ENCODE measurements at regions not wholly inside any gene's neighbourhood (a gene's known extent, or its start where the extent isn't known, plus 50 kb on each side); places are given as distances from the start of the nearest gene placed in this dataset.
"Not testable (repeated sequence)": the region's sequence is repeated elsewhere in the genome, so short reads cannot be mapped to it uniquely, and the experiment has no call there.

DNA sequence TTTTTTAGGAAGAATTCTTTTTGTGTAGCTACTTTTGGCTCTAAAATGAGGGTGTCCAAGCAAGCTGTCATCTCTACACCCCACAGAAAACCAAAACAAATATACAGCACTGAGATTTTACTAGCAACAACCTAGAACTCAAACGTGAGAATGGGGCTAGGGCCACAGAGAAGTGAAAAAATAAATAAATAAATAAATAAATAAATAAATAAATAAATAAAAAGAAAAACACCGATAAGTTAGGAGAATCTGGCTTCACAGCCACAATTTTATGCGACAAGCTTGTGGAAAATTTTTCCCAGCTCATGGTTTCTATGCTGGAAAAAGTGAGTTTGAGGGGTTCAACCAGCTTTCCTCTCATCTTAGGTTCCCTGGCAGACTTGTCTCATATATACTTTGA is 324.6 kb upstream of the TACR3 start:
- no peak overlapping the region for H3K27ac ChIP-seq (ENCODE audit: low read depth, low read length)
- no peaks in the 10 kb centered on the region for H3K9me3 ChIP-seq (ENCODE audit: insufficient read depth, low read depth, low read length)
- no peak overlapping the region for H3K9ac ChIP-seq (ENCODE audit: low read depth, low read length)
- no peak overlapping the region for H3K4me3 ChIP-seq (ENCODE audit: low read length)
- H3K4me1 ChIP-seq (ENCODE audit: insufficient read depth, low read length), result peaks cover under 1% of the 10 kb centered on the region; the same call in 1 of the 2 replicates
- H3K36me3 ChIP-seq (ENCODE audit: insufficient read depth, low read length), result no peaks in the 10 kb centered on the region
- H3K27me3 ChIP-seq (ENCODE audit: insufficient read depth, low read length), result no peaks in the 10 kb centered on the region
- 97% methylated on average over 2 of the region's 3 CpGs for WGBS

DNA sequence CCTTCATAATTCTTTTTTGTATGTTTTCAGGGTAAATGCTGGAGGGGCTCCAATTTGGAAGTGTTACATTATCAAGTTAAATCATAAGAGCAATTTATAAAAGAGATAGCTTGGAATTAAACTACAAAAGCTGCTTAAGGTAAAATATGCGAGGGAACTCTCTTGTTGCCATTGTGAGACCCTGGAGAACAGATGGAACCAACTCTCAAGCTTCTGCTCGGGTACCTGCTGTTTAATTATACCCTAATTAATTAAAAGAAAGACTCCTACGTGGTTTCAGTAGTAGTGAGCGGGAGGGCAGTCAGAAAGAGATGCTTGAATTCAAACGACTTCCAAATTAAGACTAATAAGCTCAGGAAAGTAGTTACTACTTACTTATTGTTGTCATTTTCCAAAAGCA is 313.1 kb upstream of the TACR3 start:
- no peaks in the 10 kb centered on the region for H3K27me3 ChIP-seq (ENCODE audit: insufficient read depth, low read length)
- H3K36me3 ChIP-seq (ENCODE audit: insufficient read depth, low read length), result no peaks in the 10 kb centered on the region
- H3K9ac ChIP-seq (ENCODE audit: low read depth, low read length), result no peak overlapping the region
- H3K27ac ChIP-seq (ENCODE audit: low read depth, low read length), result no peak overlapping the region
- 91% methylated on average over 4 of the region's 5 CpGs for WGBS
- no peak overlapping the region for H3K4me3 ChIP-seq (ENCODE audit: low read length)
- H3K4me1 ChIP-seq (ENCODE audit: insufficient read depth, low read length), result no peaks in the 10 kb centered on the region
- no peaks in the 10 kb centered on the region for H3K9me3 ChIP-seq (ENCODE audit: insufficient read depth, low read depth, low read length)

DNA sequence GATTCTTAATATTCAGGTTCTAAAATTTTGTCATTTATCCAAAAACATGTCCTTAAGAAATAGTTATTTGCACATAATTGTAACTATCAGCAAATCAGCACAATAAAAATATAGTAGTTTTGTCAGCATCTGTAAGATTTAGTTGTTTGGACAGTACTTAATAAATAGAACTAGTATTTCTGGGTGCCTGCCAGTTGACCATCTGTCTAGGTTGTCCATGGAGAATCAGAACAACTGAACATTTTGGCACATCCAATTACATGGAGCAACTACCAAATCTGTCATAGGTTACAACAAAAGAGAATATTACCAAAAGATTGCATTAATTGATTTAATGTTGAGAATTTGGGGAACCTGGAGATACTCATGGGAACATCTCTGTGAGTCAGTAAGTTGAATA is 305.5 kb upstream of the TACR3 start:
- Histone ChIP-seq H3K9ac (ENCODE audit: low read depth, low read length) (no peak overlapping the region), H3K27ac (ENCODE audit: low read depth, low read length) (no peak overlapping the region), H3K9me3 (ENCODE audit: insufficient read depth, low read depth, low read length) (no peaks in the 10 kb centered on the region), H3K36me3 (ENCODE audit: insufficient read depth, low read length) (no peaks in the 10 kb centered on the region), H3K27me3 (ENCODE audit: insufficient read depth, low read length) (no peaks in the 10 kb centered on the region), H3K4me3 (ENCODE audit: low read length) (no peak overlapping the region), H3K4me1 (ENCODE audit: insufficient read depth, low read length) (no peaks in the 10 kb centered on the region)

DNA sequence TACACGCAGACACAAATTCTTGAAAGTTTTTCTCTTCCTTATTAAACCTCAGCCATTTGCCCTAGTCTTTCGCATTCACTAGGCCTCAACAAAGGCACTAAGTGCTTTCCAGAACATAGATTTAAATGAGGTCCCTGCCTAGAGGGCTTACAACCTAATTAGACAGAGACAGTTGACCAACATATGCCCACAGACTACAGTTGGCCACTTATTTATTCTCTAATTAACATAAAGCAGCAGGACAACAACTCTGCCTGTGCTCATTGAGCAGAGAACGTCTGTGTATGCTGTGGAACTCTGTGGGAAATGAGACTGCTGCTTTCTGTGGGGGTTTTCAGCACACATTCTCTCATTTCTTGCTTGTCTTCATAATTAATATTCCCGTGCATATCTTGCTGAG is 303.0 kb upstream of the TACR3 start:
- no peak overlapping the region for H3K27ac ChIP-seq (ENCODE audit: low read depth, low read length)
- whole genome bisulfite sequencing, result 93% methylated on average over 4 of the region's 4 CpGs
- H3K9me3 ChIP-seq (ENCODE audit: insufficient read depth, low read depth, low read length), result no peaks in the 10 kb centered on the region
- no peaks in the 10 kb centered on the region for H3K27me3 ChIP-seq (ENCODE audit: insufficient read depth, low read length)
- no peaks in the 10 kb centered on the region for H3K4me1 ChIP-seq (ENCODE audit: insufficient read depth, low read length)
- no peak overlapping the region for H3K9ac ChIP-seq (ENCODE audit: low read depth, low read length)
- no peak overlapping the region for H3K4me3 ChIP-seq (ENCODE audit: low read length)
- no peaks in the 10 kb centered on the region for H3K36me3 ChIP-seq (ENCODE audit: insufficient read depth, low read length)

DNA sequence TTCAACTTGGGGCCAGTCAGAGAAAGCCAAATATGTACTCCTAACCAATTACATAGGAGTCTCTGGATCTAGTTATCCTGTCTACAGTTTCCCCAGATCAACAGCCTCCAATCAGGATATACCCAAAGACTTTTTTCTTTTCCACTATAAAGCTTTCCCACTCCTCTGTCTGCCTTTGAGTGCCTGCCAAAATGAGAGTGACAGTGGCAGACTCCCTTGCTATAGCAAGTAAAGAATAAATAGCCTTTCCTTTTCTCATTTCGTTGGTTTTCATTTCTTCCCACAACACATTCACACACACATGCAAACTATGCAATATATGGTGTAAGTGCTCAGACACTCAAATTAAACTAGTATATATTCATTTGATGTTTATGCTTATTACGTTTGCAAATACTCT is 302.4 kb upstream of the TACR3 start:
- H3K9ac ChIP-seq (ENCODE audit: low read depth, low read length), result no peak overlapping the region
- no peaks in the 10 kb centered on the region for H3K4me1 ChIP-seq (ENCODE audit: insufficient read depth, low read length)
- H3K9me3 ChIP-seq (ENCODE audit: insufficient read depth, low read depth, low read length), result no peaks in the 10 kb centered on the region
- no peaks in the 10 kb centered on the region for H3K27me3 ChIP-seq (ENCODE audit: insufficient read depth, low read length)
- WGBS, result no CpG with 5 or more reads among the region's 2 CpGs
- no peak overlapping the region for H3K4me3 ChIP-seq (ENCODE audit: low read length)
- H3K27ac ChIP-seq (ENCODE audit: low read depth, low read length), result no peak overlapping the region
- no peaks in the 10 kb centered on the region for H3K36me3 ChIP-seq (ENCODE audit: insufficient read depth, low read length)

DNA sequence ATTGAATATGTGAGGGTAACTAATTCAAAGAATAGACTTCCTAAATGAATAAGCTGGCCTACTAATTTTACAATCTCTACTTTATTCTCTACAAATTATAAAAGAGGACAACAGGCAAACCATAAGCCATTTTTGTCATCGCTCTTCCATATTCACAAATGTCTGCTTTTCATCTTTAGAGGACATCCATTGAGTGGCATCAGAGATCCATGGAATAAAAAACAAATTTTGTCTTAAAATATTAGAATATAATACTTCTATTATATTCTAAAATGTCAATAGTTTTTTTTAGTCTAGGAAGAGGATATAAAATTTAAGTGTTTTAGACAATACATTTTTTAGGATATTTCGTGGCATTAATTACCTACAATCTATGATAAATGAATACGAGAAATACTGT is 300.9 kb upstream of the TACR3 start:
- Histone ChIP-seq H3K4me3 (ENCODE audit: low read length) (no peak overlapping the region), H3K27ac (ENCODE audit: low read depth, low read length) (no peak overlapping the region), H3K27me3 (ENCODE audit: insufficient read depth, low read length) (no peaks in the 10 kb centered on the region), H3K36me3 (ENCODE audit: insufficient read depth, low read length) (no peaks in the 10 kb centered on the region), H3K9ac (ENCODE audit: low read depth, low read length) (no peak overlapping the region), H3K9me3 (ENCODE audit: insufficient read depth, low read depth, low read length) (no peaks in the 10 kb centered on the region), H3K4me1 (ENCODE audit: insufficient read depth, low read length) (no peaks in the 10 kb centered on the region)
- 96% methylated on average over 1 of the region's 3 CpGs for WGBS

DNA sequence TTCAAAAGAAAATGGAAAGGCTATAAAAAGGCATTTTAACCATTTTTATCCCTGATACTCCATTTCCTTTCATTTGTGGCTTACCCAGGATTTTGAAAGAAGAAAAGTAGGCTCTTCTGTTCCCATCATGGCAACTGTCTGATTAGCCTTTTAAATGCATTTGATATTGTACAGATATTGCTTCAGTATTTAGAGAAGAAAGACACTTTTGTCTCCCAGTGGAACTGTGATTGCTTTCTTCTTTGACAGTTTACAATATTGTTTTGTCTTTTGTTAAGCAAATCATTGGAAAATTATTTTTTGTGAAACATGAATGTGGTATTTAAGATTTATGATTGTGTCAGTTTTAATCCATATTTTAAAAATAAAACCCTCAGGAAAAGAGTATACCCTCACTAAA is 297.4 kb upstream of the TACR3 start:
- no peaks in the 10 kb centered on the region for H3K9me3 ChIP-seq (ENCODE audit: insufficient read depth, low read depth, low read length)
- H3K27ac ChIP-seq (ENCODE audit: low read depth, low read length), result no peak overlapping the region
- no peaks in the 10 kb centered on the region for H3K4me1 ChIP-seq (ENCODE audit: insufficient read depth, low read length)
- H3K9ac ChIP-seq (ENCODE audit: low read depth, low read length), result no peak overlapping the region
- no peaks in the 10 kb centered on the region for H3K36me3 ChIP-seq (ENCODE audit: insufficient read depth, low read length)
- H3K4me3 ChIP-seq (ENCODE audit: low read length), result no peak overlapping the region
- no peaks in the 10 kb centered on the region for H3K27me3 ChIP-seq (ENCODE audit: insufficient read depth, low read length)

DNA sequence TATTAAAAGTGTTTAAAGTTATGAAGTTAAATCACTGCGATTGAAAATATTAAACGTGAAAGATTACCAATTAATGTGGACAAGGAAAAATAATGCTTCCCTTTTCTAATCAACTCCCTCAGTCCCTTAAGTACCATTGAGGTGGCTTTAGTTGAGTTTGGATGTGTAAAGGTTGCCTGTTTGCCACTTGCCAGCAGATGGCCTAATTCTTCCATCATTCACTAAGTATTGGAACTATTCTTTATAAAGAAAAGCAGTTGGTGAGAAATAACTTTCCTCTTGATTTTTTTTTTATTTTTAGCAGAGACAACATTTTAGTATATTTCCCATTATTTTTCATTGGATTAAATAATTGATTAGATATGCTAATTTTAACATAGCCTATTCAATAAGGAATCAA is 295.9 kb upstream of the TACR3 start:
- Histone ChIP-seq H3K36me3 (ENCODE audit: insufficient read depth, low read length) (no peaks in the 10 kb centered on the region), H3K27me3 (ENCODE audit: insufficient read depth, low read length) (no peaks in the 10 kb centered on the region), H3K9me3 (ENCODE audit: insufficient read depth, low read depth, low read length) (no peaks in the 10 kb centered on the region), H3K9ac (ENCODE audit: low read depth, low read length) (no peak overlapping the region), H3K27ac (ENCODE audit: low read depth, low read length) (no peak overlapping the region), H3K4me3 (ENCODE audit: low read length) (no peak overlapping the region), H3K4me1 (ENCODE audit: insufficient read depth, low read length) (no peaks in the 10 kb centered on the region)
- WGBS, result no CpG with 5 or more reads among the region's 2 CpGs

DNA sequence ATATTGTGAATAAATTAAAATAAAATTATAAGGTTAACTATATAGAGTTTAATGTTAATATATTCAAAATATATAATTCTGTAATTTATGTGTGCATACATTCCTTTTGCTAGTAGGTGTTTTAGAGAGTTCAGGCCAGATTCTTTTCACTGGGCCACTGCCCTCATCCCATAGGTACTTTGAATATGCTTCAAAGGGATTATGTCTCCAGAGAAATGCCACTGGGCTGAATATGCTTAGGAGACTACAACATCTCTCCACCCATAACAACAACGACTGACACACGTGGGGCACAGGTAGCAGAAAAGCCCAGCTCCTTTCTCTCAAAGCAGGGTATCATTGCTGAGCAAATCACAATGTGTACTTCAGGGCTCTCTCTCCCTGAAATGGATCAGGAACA is 290.9 kb upstream of the TACR3 start:
- no peaks in the 10 kb centered on the region for H3K4me1 ChIP-seq (ENCODE audit: insufficient read depth, low read length)
- no peaks in the 10 kb centered on the region for H3K27me3 ChIP-seq (ENCODE audit: insufficient read depth, low read length)
- 71% methylated on average over 2 of the region's 2 CpGs for WGBS
- H3K36me3 ChIP-seq (ENCODE audit: insufficient read depth, low read length), result no peaks in the 10 kb centered on the region
- H3K4me3 ChIP-seq (ENCODE audit: low read length), result no peak overlapping the region
- no peak overlapping the region for H3K9ac ChIP-seq (ENCODE audit: low read depth, low read length)
- H3K27ac ChIP-seq (ENCODE audit: low read depth, low read length), result no peak overlapping the region
- H3K9me3 ChIP-seq (ENCODE audit: insufficient read depth, low read depth, low read length), result no peaks in the 10 kb centered on the region

DNA sequence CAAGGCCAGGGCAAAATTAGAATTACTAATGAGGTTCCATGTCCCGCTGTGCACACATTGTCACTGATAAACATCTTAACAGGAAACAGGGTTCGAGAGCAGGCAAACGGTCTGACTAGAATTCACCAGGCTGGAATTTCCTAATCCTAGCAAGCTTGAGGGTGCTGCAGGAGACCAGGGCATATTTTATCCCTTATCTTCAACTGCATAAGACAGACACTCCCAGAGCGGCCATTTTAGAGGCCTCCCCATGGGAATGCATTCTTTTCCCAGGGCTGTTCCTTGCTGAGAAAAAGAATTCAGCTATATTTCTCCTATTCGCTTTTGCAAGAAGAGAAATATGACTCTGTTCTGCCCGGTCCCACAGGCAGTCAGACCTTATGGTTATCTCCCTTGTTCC is 282.5 kb upstream of the TACR3 start:
- WGBS, result 96% methylated on average over 6 of the region's 6 CpGs
- not testable (repeated sequence) for H3K27me3 ChIP-seq (ENCODE audit: insufficient read depth, low read length); H3K27ac ChIP-seq (ENCODE audit: low read depth, low read length); H3K4me1 ChIP-seq (ENCODE audit: insufficient read depth, low read length); H3K36me3 ChIP-seq (ENCODE audit: insufficient read depth, low read length); H3K9ac ChIP-seq (ENCODE audit: low read depth, low read length); H3K4me3 ChIP-seq (ENCODE audit: low read length)
- peaks cover 23% of the 10 kb centered on the region for H3K9me3 ChIP-seq (ENCODE audit: insufficient read depth, low read depth, low read length)

DNA sequence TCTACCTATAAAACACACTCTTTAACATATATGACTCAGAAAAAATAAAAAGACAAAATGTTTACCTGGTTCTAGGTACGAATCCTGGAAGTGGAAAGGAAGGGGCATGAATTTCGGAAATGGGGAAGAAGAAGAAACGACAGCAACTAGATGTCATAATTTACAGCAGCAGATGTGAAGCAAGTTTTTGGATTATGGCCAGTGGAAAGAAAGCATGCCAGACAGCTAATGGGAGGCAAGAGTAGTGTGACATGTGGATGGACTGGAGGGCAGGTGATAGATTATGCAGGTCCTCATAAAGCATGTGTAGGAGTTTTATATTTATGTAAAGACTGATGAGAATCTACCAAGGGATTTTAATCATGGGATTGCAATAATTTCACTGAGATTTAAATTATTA is 279.0 kb upstream of the TACR3 start:
- Histone ChIP-seq H3K9me3 (ENCODE audit: insufficient read depth, low read depth, low read length) (peaks cover 17% of the 10 kb centered on the region), H3K4me3 (ENCODE audit: low read length) (no peak overlapping the region), H3K36me3 (ENCODE audit: insufficient read depth, low read length) (no peaks in the 10 kb centered on the region), H3K27ac (ENCODE audit: low read depth, low read length) (no peak overlapping the region), H3K4me1 (ENCODE audit: insufficient read depth, low read length) (peaks cover 20% of the 10 kb centered on the region), H3K9ac (ENCODE audit: low read depth, low read length) (no peak overlapping the region), H3K27me3 (ENCODE audit: insufficient read depth, low read length) (no peaks in the 10 kb centered on the region)
- WGBS, result 92% methylated on average over 3 of the region's 3 CpGs

DNA sequence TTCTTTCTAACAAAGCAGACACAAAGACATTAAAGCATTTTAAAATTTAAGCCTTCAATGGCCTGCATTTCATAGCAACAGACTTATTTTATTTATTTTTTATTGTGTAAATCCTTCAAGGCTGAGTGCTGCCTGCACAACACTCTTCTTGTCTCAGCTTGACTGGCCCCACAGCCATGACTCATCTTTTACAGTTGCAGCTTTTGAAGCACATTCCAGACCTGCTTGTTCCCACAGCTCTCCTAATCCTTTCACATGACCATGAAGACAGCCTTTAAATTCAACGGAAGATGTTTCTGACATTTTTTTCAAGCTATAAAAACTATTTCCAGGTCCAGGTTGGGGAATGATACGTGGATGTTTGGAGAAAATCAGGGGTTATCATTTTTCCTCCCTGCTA is 276.9 kb upstream of the TACR3 start:
- peak overlapping the region; percentile 81 for H3K27ac ChIP-seq (ENCODE audit: low read depth, low read length)
- no peaks in the 10 kb centered on the region for H3K36me3 ChIP-seq (ENCODE audit: insufficient read depth, low read length)
- peaks cover 8% of the 10 kb centered on the region for H3K9me3 ChIP-seq (ENCODE audit: insufficient read depth, low read depth, low read length)
- peak overlapping the region; percentile 2; the same call in 1 of the 2 replicates for H3K4me3 ChIP-seq (ENCODE audit: low read length)
- WGBS, result 11% methylated on average over 1 of the region's 2 CpGs
- no peaks in the 10 kb centered on the region for H3K27me3 ChIP-seq (ENCODE audit: insufficient read depth, low read length)
- peaks cover 20% of the 10 kb centered on the region for H3K4me1 ChIP-seq (ENCODE audit: insufficient read depth, low read length)
- peak overlapping the region; percentile 59; the same call in 1 of the 2 replicates for H3K9ac ChIP-seq (ENCODE audit: low read depth, low read length)

All from HUES64 (cell line).